IPS-NIHi11 (cell line): ENCODE measurements at regions not wholly inside any gene's neighbourhood (a gene's known extent, or its start where the extent isn't known, plus 50 kb on each side); places are given as distances from the start of the nearest gene placed in this dataset.
A peak's percentile ranks its signal among the peaks of the same experiment; 100 is the strongest.

Experiments used
- DNase-seq: peaks from one replicate; pipeline ENCODE4 v3.0.0; 2012; ENCODE audit warnings: mixed read lengths, low spot score

DNA sequence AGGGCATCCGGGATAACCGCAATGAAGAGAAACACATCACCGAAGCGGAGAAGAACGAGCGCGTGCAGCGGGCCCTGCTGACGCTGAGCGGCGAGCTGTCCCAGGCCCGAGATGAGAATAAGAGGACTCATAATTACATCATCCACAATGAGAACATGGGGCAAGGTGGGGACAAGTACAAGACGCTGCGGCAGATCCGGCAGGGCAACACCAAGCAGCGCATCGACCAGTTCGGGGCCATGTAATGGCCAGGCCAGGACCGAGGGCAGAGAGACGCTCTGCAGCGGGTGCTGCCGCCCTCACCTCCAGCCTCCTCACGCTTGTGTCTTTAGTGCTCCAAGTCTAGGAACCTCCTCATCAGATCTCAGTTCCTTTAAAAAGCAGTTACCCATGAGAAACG is 863.7 kb upstream of the ALCAM start:
- no peak for DNase-seq

- DNase-seq: no peak
These were observed 856.4 kb upstream of the ALCAM start for GRCh38 chr3:104510131-104510849.

GRCh38 chr3:104514371-104514770 is 852.3 kb upstream of the ALCAM start:
- no peak for DNase-seq

GRCh38 chr3:104514776-104515175 is 851.9 kb upstream of the ALCAM start:
- no peak for DNase-seq

- no peak for DNase-seq
These were observed 847.6 kb upstream of the ALCAM start for GRCh38 chr3:104519068-104519467.

DNA sequence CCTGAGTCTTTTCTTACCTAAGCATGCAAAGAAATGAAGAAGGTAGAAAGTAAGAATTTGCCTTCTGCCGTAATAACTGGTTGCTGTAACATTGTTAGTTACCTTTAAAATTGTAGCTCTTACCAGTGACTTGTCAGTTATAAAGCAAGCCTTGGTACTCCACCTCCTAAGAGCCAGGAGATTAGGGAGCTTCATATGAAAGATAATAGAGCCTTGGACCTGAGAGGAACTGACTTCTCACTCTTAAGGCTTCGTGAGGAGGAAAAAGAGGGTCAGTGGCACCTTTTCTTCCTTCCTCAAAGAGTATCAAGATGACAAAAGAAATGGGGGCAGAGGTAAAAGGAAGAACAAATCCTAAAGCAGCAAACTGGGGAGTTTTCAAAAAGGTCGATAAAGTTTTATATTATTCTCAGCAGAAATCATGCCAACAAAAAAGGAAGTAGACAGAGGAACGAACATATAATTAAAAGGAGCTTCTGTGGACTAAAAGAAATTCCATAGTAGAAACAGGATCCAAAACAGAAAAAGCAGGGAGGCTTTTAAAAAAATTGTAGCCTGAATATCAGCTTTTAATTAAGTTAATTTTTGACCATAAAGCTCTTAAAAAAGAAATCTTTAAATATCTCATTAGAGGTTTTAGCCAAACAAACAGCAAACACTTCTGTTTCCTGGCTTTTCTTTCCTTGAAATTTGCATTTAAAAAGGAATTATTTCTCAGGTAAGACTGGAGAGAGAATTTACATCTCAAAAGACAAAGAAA is 847.1 kb upstream of the ALCAM start:
- DNase-seq: peak; percentile 22

GRCh38 chr3:104520228-104520655 is 846.5 kb upstream of the ALCAM start:
- no peak for DNase-seq

DNA sequence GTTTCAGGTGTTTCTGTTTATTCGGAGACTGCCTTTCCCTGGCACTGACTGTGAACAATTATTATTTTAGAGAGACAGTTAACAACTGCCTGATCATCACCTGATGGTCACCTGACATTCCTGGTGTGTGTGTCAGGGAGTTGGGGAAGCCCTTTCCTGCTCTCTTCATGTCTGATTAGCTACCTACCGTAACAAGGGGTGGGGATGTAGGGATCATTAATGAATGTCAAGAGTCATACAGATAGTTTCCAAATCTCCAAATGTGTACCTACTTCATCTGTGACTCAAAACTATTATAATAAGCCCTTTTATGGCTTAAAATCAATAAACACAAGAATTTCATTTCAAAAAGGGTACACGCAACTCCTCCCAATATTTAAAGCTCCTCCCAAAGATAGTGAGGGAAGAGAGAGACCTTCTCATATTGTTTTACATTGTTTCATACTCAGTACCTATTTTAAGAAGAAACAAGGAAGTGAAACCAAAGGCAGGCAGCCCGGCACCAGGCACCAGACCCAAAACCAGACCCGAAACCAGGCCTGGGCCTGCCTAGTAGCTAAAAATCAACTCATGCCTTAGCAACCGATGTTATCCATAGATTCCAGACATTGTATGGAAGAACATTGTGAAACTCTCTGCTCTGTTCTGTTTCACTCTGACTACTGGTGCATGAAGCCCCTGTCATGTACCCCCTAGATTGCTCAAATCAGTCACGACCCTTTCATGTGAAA is 844.9 kb upstream of the ALCAM start:
- no peak for DNase-seq

GRCh38 chr3:104523136-104523535 is 843.6 kb upstream of the ALCAM start:
- DNase-seq: no peak

DNA sequence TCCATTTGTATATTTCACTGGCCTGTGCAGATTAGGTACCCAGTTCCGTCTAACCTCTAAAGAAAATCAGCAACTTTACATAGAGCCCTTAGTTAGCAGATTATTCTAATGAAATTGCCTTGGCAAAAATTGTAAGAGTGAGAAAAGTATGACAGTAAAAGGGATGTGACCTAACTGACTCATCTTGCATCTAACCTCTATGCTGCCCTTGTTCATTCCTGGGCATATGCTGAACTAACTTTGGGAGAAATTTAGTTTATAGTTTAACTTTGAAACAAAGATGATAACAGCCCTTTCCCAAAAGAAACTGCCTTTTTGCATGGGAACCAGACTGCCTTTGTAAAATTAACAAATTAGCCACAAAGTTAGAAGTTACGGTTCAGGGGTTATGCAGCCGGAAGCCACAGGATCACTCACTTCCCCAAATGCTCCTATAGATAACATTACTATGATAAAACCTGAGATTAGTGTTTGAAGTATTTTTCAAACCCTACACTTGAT is 839.8 kb upstream of the ALCAM start:
- no peak for DNase-seq

DNA sequence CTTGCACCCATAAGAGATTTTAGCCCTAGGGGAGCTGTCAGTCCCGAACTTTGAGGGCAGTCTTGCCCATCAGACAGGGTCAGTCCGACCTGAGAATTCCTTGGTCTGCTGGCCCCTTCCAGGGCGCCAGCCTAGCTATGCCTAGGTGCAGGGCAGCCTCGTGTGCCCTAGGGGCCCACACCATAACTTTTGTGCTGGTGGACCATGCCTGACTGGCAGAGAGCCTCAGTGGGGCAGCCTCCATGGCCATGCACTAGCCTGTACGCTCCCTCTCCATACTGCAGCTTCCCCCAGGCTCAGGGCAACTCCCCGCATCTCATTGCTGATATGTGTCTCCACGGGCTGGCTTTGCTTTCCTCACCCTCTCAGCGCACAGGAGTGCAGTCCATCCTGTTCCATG is 835.8 kb upstream of the ALCAM start:
- no peak for DNase-seq

- no peak for DNase-seq
These were observed 830.0 kb upstream of the ALCAM start for GRCh38 chr3:104536715-104537114.

- DNase-seq: no peak
These were observed 829.4 kb upstream of the ALCAM start for GRCh38 chr3:104537323-104537722.

- DNase-seq: no peak
These were observed 820.4 kb upstream of the ALCAM start for GRCh38 chr3:104546301-104546700.

DNA sequence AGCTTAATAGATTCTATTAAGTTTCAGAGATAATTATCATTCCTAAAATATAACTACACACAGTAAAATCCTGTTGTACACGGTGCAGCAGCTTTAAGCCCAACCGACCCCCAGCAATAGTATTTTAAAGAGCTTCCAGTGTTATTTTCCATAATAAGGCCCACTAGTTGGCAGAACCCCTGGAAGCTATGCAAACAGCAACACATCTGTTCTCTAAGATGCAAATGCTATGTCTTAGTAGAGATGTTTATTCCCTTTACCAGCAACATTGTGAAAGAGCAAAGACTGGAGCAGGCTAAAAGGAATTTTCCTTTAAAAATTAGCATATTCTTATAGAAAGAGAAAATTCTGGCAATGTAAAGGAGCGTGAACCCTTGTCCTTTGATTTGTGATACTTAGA is 819.7 kb upstream of the ALCAM start:
- DNase-seq: peak; percentile 24

DNA sequence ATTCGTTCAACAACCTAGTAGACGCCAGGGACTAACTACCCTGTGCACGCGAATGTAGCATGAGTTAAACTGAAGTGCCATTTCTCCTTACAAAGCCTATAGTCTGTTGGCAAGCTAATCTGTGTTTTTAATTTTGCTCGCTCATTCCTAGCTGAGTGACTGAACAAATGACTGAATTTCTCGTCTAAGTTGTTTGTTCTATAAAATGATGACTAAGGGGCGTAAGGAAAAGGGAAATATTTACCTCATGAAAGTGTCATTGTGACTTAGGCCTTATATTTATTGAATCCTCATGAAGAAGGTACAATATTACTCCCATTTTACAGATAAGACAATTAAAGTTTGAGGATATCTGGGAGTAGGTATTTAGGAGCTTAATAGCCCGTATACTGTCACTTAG is 818.3 kb upstream of the ALCAM start:
- no peak for DNase-seq

DNA sequence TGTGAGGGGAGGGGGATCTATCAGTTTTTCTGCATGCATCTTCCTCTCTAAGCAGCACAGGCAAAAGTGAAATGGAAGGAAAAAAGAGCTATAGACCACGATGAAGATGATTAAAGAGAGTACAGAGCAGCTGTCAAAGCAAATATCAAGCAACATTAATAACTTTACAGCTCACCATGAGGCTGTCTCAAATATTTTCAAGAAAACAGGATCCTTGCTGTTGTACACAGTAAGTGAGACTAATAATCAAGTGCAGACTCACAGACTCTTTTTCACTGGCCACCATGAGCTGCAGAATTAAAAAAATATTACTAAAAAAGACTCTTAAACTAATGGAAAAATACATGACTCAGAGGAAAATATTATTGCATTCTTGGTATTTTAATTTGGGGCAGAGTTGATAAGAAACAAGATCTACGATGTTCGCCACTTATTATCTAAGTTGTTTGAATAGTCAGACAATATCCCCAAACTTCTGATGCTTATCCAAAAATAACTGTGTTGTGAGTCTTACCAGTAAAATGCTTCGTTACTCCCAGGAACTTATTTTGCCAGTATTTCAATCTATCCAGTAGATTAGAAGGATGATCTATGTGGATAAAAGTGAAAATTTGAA is 817.5 kb upstream of the ALCAM start:
- DNase-seq: no peak

DNA sequence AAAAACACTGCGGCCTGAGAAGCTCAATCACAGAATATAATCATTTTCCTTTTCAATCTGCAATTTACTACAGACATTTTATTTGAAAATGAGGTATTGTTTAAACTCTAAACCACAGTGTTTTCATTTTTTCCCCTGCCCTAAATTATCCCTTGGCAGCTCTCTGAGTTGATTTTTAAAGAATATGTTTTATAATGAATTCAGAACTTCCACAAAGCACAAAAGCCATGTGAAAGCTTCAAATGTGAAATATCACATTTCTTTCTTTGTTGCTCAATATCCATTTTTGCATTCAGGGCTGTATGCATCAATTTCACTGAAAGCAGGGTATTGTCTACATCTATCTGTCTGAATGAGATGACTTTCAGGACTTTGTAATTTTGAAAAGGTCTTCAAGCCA is 813.6 kb upstream of the ALCAM start:
- DNase-seq: no peak

DNA sequence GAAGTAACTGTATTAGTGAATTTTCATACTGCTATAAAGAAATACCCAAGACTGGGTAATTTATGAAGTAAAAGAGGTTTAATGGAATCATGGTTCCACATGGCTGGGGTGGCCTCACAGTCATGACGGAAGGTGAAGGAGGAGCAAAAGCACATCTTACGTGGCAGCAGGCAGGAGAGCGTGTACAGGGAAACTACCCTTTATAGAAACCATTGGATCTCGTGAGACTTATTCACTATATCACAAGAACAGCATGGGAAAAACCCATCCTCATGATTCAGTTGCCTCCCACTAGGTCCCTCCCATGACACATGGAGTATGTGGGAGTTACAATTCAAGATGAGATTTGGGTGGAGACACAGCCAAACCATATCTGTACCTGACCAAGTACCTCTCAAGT is 812.3 kb upstream of the ALCAM start:
- no peak for DNase-seq

- no peak for DNase-seq
These were observed 811.0 kb upstream of the ALCAM start for GRCh38 chr3:104555728-104556127.

GRCh38 chr3:104556372-104557078 is 810.2 kb upstream of the ALCAM start:
- DNase-seq: peak; percentile 12

- no peak for DNase-seq
These were observed 805.4 kb upstream of the ALCAM start for GRCh38 chr3:104561324-104561723.
